MM.1S (cell line): ENCODE measurements at regions not wholly inside any gene's neighbourhood (a gene's known extent, or its start where the extent isn't known, plus 50 kb on each side); places are given as distances from the start of the nearest gene placed in this dataset.

ENCODE experiments used
- DNase-seq: peaks from one replicate; pipeline ENCODE4 v3.0.0-alpha.2; 2015
- H2AFZ ChIP-seq: fragments of 300-600 bp; sonication (generic); 2 replicates; pipeline ENCODE4 v1.6.0; 2016; ENCODE audit warnings: antibody characterized with exemption, low read length
- H3F3A ChIP-seq: fragments of 300-600 bp; sonication (generic); 2 replicates; pipeline ENCODE4 v1.6.1; 2016; ENCODE audit warnings: mild to moderate bottlenecking, antibody characterized with exemption, low read length, moderate library complexity, mixed read lengths; ENCODE audit not compliant: insufficient read depth
- H3K27ac ChIP-seq: fragments of 300-600 bp; sonication (generic); 2 replicates; pipeline ENCODE4 v1.5.1; 2016; ENCODE audit warnings: mild to moderate bottlenecking, low read length
- H3K27me3 ChIP-seq: fragments of 300-600 bp; sonication (generic); replicated peaks from 2 replicates; pipeline ENCODE4 v1.6.0; 2016; ENCODE audit warnings: low read length; ENCODE audit not compliant: insufficient read depth
- H3K36me3 ChIP-seq: fragments of 300-600 bp; sonication (generic); replicated peaks from 2 replicates; pipeline ENCODE4 v1.6.1; 2016; ENCODE audit warnings: mild to moderate bottlenecking, low read length, mixed read lengths; ENCODE audit not compliant: insufficient read depth
- H3K4me1 ChIP-seq: fragments of 300-600 bp; sonication (generic); 2 replicates; pipeline ENCODE4 v1.6.1; 2016; ENCODE audit warnings: low read length, mixed read lengths
- H3K4me2 ChIP-seq: fragments of 300-600 bp; sonication (generic); 2 replicates; pipeline ENCODE4 v1.6.0; 2016; ENCODE audit warnings: low read depth, low read length
- H3K4me3 ChIP-seq: fragments of 300-600 bp; sonication (generic); 2 replicates; pipeline ENCODE4 v1.5.1; 2016; ENCODE audit warnings: low read length, mixed read lengths
- H3K79me2 ChIP-seq: fragments of 300-600 bp; sonication (generic); 2 replicates; pipeline ENCODE4 v1.6.1; 2016; ENCODE audit warnings: mixed run types, low read length, mixed read lengths
- H3K9ac ChIP-seq: fragments of 300-600 bp; sonication (generic); 2 replicates; pipeline ENCODE4 v1.6.1; 2016; ENCODE audit warnings: low read length, mixed read lengths
- H3K9me2 ChIP-seq: fragments of 300-600 bp; sonication (generic); replicated peaks from 2 replicates; pipeline ENCODE4 v1.6.1; 2016; ENCODE audit warnings: mild to moderate bottlenecking, low read length, mixed read lengths; ENCODE audit not compliant: insufficient read depth
- H3K9me3 ChIP-seq: fragments of 300-600 bp; sonication (generic); replicated peaks from 2 replicates; pipeline ENCODE4 v1.6.1; 2016; ENCODE audit warnings: mild to moderate bottlenecking, low read length, mixed read lengths; ENCODE audit not compliant: insufficient read depth
- H4K20me1 ChIP-seq: fragments of 300-600 bp; sonication (generic); 2 replicates; pipeline ENCODE4 v1.6.1; 2016; ENCODE audit warnings: mild to moderate bottlenecking, low read length, moderate library complexity, mixed read lengths; ENCODE audit not compliant: insufficient read depth
- EZH2 ChIP-seq: fragments of 300-600 bp; sonication (generic); optimal IDR thresholded peaks from 2 replicates; pipeline ENCODE3; 2017; ENCODE audit warnings: low read depth, mild to moderate bottlenecking, antibody characterized with exemption, low read length, mixed read lengths
- EZH2phosphoT487 ChIP-seq: fragments of 300-600 bp; sonication (generic); IDR thresholded peaks from 2 replicates; pipeline ENCODE4 v1.6.1; 2018; ENCODE audit warnings: antibody characterized with exemption, low read length
- TF ChIP-seq, protein P1 (sequence below): fragments of 300-600 bp; sonication (generic); IDR thresholded peaks from 2 replicates; pipeline ENCODE4 v1.5.1; 2016; ENCODE audit warnings: antibody characterized with exemption, low read length, mixed read lengths

DNA sequence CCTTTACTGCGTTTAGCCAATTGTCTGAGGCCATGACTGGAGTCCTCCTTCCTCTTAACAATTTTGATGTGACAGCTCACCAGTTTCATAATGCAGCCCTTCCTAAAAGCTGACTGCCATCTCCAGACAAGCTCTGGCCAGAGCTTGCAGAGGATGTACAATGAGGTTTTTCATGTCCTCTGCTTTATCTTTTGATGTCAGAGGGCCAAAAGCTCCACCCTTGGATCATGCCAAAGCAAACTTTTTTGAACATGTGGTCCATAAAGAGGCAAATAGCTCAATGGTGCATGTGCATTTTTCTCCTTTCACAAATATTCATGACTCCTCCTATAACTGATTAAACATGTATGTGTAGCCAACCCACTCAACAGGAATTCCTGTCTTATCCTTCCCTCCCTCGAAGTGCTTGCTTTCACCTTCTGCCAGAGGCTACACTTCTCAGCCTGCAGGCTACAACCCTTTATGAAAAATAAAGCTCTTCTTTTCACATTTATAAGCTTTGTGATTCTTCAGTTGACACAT is 266.2 kb downstream of the FBXO15 start:
- Histone ChIP-seq H3K27me3 (no peaks in the 10 kb centered on the region), H3K9me2 (no peaks in the 10 kb centered on the region), H3K79me2 (no peaks in the 10 kb centered on the region), H3F3A (no peaks in the 10 kb centered on the region), H3K36me3 (no peaks in the 10 kb centered on the region), H3K4me1 (no peaks in the 10 kb centered on the region), H3K9me3 (no peaks in the 10 kb centered on the region), H3K9ac (no peak overlapping the region), H3K4me2 (no peak overlapping the region), H3K27ac (no peak overlapping the region), H4K20me1 (no peaks in the 10 kb centered on the region), H3K4me3 (no peak overlapping the region), H2AFZ (no peak overlapping the region)
- TF ChIP-seq, protein P1, sequence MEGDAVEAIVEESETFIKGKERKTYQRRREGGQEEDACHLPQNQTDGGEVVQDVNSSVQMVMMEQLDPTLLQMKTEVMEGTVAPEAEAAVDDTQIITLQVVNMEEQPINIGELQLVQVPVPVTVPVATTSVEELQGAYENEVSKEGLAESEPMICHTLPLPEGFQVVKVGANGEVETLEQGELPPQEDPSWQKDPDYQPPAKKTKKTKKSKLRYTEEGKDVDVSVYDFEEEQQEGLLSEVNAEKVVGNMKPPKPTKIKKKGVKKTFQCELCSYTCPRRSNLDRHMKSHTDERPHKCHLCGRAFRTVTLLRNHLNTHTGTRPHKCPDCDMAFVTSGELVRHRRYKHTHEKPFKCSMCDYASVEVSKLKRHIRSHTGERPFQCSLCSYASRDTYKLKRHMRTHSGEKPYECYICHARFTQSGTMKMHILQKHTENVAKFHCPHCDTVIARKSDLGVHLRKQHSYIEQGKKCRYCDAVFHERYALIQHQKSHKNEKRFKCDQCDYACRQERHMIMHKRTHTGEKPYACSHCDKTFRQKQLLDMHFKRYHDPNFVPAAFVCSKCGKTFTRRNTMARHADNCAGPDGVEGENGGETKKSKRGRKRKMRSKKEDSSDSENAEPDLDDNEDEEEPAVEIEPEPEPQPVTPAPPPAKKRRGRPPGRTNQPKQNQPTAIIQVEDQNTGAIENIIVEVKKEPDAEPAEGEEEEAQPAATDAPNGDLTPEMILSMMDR = no peak
- TF ChIP-seq EZH2 = no peak
- no peak for TF ChIP-seq EZH2phosphoT487
- no peak for DNase-seq

DNA sequence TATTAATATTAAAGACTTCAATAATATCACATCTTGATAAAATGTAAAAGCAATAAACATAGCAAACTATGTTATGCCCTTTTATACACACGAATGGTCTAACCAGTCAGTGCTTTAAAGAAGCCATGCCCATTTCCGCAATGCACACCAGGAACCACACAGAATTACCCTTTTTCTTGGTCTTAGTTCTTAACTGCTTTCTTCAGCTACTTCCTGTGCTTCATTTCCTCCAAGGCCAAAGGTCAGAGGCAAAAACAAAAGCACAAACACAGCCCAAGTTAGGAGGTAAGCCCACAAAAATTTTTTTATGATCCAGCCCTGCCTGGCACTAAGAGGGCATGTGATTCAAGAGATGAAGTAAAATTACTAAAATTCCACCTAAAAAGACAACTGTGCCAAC is 267.2 kb downstream of the FBXO15 start:
- DNase-seq = no peak
- Histone ChIP-seq H3K9me3 (no peaks in the 10 kb centered on the region), H2AFZ (no peak overlapping the region), H3K4me2 (no peak overlapping the region), H3K9me2 (no peaks in the 10 kb centered on the region), H3F3A (no peaks in the 10 kb centered on the region), H4K20me1 (no peaks in the 10 kb centered on the region), H3K27ac (no peak overlapping the region), H3K4me3 (no peak overlapping the region), H3K9ac (no peak overlapping the region), H3K27me3 (no peaks in the 10 kb centered on the region), H3K4me1 (no peaks in the 10 kb centered on the region), H3K79me2 (no peaks in the 10 kb centered on the region), H3K36me3 (no peaks in the 10 kb centered on the region)
- no peak for TF ChIP-seq EZH2
- TF ChIP-seq, protein P1 = no peak
- no peak for TF ChIP-seq EZH2phosphoT487

DNA sequence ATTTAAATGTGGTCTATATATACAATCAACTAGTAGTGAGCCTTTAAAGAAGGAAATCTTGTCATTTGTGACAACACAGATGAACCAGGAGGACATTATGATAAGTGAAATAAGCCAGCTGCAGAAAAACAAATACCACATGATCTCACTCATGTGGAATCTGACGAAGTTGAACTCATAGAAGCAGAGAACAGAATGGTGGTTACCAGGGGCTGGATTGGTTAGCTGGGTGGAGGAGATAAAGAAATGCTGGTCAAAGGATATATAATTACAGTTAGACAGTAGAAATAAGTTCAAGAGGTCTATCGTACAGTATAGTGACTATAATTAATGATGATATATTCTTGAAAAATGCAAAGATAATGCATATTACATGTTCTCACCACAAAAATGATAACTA is 267.9 kb downstream of the FBXO15 start:
- no peaks in the 10 kb centered on the region for H3K27me3 ChIP-seq
- DNase-seq = no peak
- H3K4me2 ChIP-seq = no peak overlapping the region
- H3K9me3 ChIP-seq = no peaks in the 10 kb centered on the region
- H3K9ac ChIP-seq = no peak overlapping the region
- H3K4me1 ChIP-seq = no peaks in the 10 kb centered on the region
- H3K27ac ChIP-seq = no peak overlapping the region
- no peaks in the 10 kb centered on the region for H3K79me2 ChIP-seq
- no peaks in the 10 kb centered on the region for H3K36me3 ChIP-seq
- no peaks in the 10 kb centered on the region for H4K20me1 ChIP-seq
- no peaks in the 10 kb centered on the region for H3K9me2 ChIP-seq
- H3F3A ChIP-seq = no peaks in the 10 kb centered on the region
- H3K4me3 ChIP-seq = no peak overlapping the region
- TF ChIP-seq EZH2phosphoT487 (no peak), EZH2 (no peak)
- TF ChIP-seq, protein P1 = no peak
- H2AFZ ChIP-seq = no peak overlapping the region
